H1 (cell line): ENCODE measurements at regions not wholly inside any gene's neighbourhood (a gene's known extent, or its start where the extent isn't known, plus 50 kb on each side); places are given as distances from the start of the nearest gene placed in this dataset.

Source experiments
- CTCF ChIA-PET: fragments of 300-600 bp; sonication (Branson Sonifier 250); formaldehyde crosslinking; loops from one replicate; lab custom pipeline; 2021; ENCODE audit not compliant: partially characterized antibody; lab: Charles Lee
- POLR2A ChIA-PET: fragments of 300-600 bp; sonication (Branson Sonifier 250); formaldehyde crosslinking; loops from one replicate; lab custom pipeline; 2021; ENCODE audit warnings: inconsistent platforms; ENCODE audit not compliant: partially characterized antibody; lab: Charles Lee
- DNase-seq, 2 experiments: peaks; one replicate each; pipeline versions ENCODE4 v3.0.0 to v3.0.0-alpha.2; 2010 to 2022; ENCODE audit warnings: low spot score in 2 of 2, low read depth in 1 of 2, mixed read lengths in 1 of 2
- FAIRE-seq: peaks from 2 replicates; lab custom pipeline; 2011; peaks lifted over from hg19 to GRCh38; lab: Jason Lieb, UNC
- H2AFZ ChIP-seq: 2 replicates; pipeline ENCODE4 v1.8.1; 2012; ENCODE audit warnings: low read length, inconsistent platforms
- H2AK5ac ChIP-seq: 2 replicates; pipeline ENCODE4 v1.6.1; 2013; ENCODE audit warnings: low read depth, low read length
- H2BK120ac ChIP-seq: replicated peaks from 2 replicates; pipeline ENCODE3; 2013; ENCODE audit warnings: low read depth, low read length, inconsistent platforms
- H2BK12ac ChIP-seq: 2 replicates; pipeline ENCODE4 v1.6.1; 2013; ENCODE audit warnings: low read depth, low read length
- H2BK15ac ChIP-seq: 2 replicates; pipeline ENCODE4 v1.6.1; 2013; ENCODE audit warnings: low read length
- H2BK20ac ChIP-seq: 2 replicates; pipeline ENCODE4 v1.6.1; 2013; ENCODE audit warnings: low read length
- H2BK5ac ChIP-seq: 2 replicates; pipeline ENCODE4 v1.6.1; 2013; ENCODE audit warnings: low read depth, low read length
- H3K14ac ChIP-seq: 2 replicates; pipeline ENCODE4 v1.6.1; 2013; ENCODE audit warnings: inconsistent platforms; ENCODE audit not compliant: insufficient read length
- H3K18ac ChIP-seq: 2 replicates; pipeline ENCODE4 v1.6.1; 2013; ENCODE audit warnings: low read length; ENCODE audit errors: extremely low read depth
- H3K23ac ChIP-seq: 2 replicates; pipeline ENCODE4 v1.6.1; 2013; ENCODE audit warnings: inconsistent platforms; ENCODE audit not compliant: insufficient read length
- H3K23me2 ChIP-seq: 2 replicates; pipeline ENCODE4 v1.6.1; 2013; ENCODE audit warnings: low read depth, low read length
- H3K27ac ChIP-seq: 2 replicates; pipeline ENCODE4 v1.6.1; 2011; ENCODE audit warnings: low read depth, low read length, inconsistent platforms
- H3K27me3 ChIP-seq, 4 experiments: replicated peaks in 1 of 4; 1 replicate in 1 of 4; 2 replicates in 3 of 4; pipeline versions ENCODE4 v1.6.1 to v1.8.1; 2011 to 2013; ENCODE audit warnings: low read length in 3 of 4, mild to moderate bottlenecking in 3 of 4, inconsistent platforms in 2 of 4, mixed read lengths in 2 of 4, moderate library complexity in 1 of 4; ENCODE audit not compliant: control insufficient read depth in 3 of 4, insufficient read depth in 3 of 4; ENCODE audit errors: extremely low read depth in 1 of 4
- H3K36me3 ChIP-seq, 4 experiments: 2 replicates each; pipeline versions ENCODE4 v1.6.1 to v1.8.1; 2011 to 2013; ENCODE audit warnings: mild to moderate bottlenecking in 4 of 4, low read length in 3 of 4, moderate library complexity in 2 of 4, control low read depth in 1 of 4, inconsistent platforms in 1 of 4; ENCODE audit not compliant: insufficient read depth in 4 of 4, control insufficient read depth in 2 of 4
- H3K4ac ChIP-seq: replicated peaks from 2 replicates; pipeline ENCODE3; 2013; ENCODE audit warnings: low read length, low read depth, mixed read lengths, inconsistent platforms; ENCODE audit not compliant: insufficient read length
- H3K4me1 ChIP-seq, 4 experiments: replicated peaks in 1 of 4; 1 replicate in 1 of 4; 2 replicates in 3 of 4; pipeline versions ENCODE4 v1.6.1 to v1.8.1; 2011 to 2013; ENCODE audit warnings: low read length in 3 of 4, inconsistent platforms in 2 of 4, mixed read lengths in 1 of 4; ENCODE audit not compliant: insufficient read depth in 4 of 4, control insufficient read depth in 3 of 4
- H3K4me2 ChIP-seq, 2 experiments: 2 replicates each; pipeline versions ENCODE4 v1.6.1 to v1.8.1; 2011 to 2013; ENCODE audit warnings: low read depth in 2 of 2, low read length in 2 of 2, control low read depth in 1 of 2, inconsistent platforms in 1 of 2, mild to moderate bottlenecking in 1 of 2; ENCODE audit not compliant: insufficient read depth in 1 of 2
- H3K4me3 ChIP-seq, 4 experiments: fragments of 200-600, 300-600 bp in 1 of 4; sonication (generic), shearing (Covaris generic), sonication (Bioruptor Twin) in 1 of 4; 2 replicates each; pipeline versions ENCODE4 v1.5.1 to v1.8.1; 2011 to 2016; ENCODE audit warnings: low read length in 4 of 4, low read depth in 3 of 4, control low read depth in 2 of 4, inconsistent platforms in 2 of 4, mild to moderate bottlenecking in 2 of 4, mixed read lengths in 1 of 4, moderate library complexity in 1 of 4; ENCODE audit not compliant: insufficient read depth in 2 of 4; ENCODE audit errors: extremely low read depth in 1 of 4
- H3K56ac ChIP-seq: replicated peaks from 2 replicates; pipeline ENCODE3; 2013; ENCODE audit warnings: low read depth, mild to moderate bottlenecking, mixed read lengths, low read length, inconsistent platforms; ENCODE audit not compliant: insufficient read length
- H3K79me1 ChIP-seq: 2 replicates; pipeline ENCODE4 v1.6.1; 2013; ENCODE audit warnings: low read depth, low read length, control low read depth
- H3K79me2 ChIP-seq, 2 experiments: 2 replicates each; pipeline versions ENCODE4 v1.6.1 to v1.8.1; 2012 to 2013; ENCODE audit warnings: low read length in 2 of 2, mild to moderate bottlenecking in 2 of 2, inconsistent platforms in 1 of 2; ENCODE audit not compliant: insufficient read depth in 2 of 2, control insufficient read depth in 1 of 2
- H3K9ac ChIP-seq, 4 experiments: replicated peaks in 1 of 4; 1 replicate in 1 of 4; 2 replicates in 3 of 4; pipeline versions ENCODE4 v1.6.1 to v1.8.1; 2011 to 2013; ENCODE audit warnings: low read depth in 3 of 4, low read length in 3 of 4, control low read depth in 2 of 4, mild to moderate bottlenecking in 2 of 4, moderate library complexity in 2 of 4, inconsistent platforms in 1 of 4; ENCODE audit errors: extremely low read depth in 1 of 4
- H3K9me3 ChIP-seq, 2 experiments: 2 replicates each; pipeline versions ENCODE4 v1.6.1 to v1.8.1; 2012 to 2013; ENCODE audit warnings: mild to moderate bottlenecking in 2 of 2, moderate library complexity in 2 of 2, control low read depth in 1 of 2, inconsistent platforms in 1 of 2, low read depth in 1 of 2, low read length in 1 of 2, mixed read lengths in 1 of 2; ENCODE audit not compliant: insufficient read depth in 2 of 2
- H4K20me1 ChIP-seq, 2 experiments: replicated peaks in 1 of 2; 2 replicates each; pipeline versions ENCODE3 to v1.8.1; 2011 to 2013; ENCODE audit warnings: inconsistent platforms in 2 of 2, low read length in 2 of 2, mild to moderate bottlenecking in 1 of 2; ENCODE audit not compliant: insufficient read depth in 2 of 2, control insufficient read depth in 1 of 2
- H4K5ac ChIP-seq: 2 replicates; pipeline ENCODE4 v1.6.1; 2013; ENCODE audit warnings: low read length, low read depth, mixed read lengths, inconsistent platforms; ENCODE audit not compliant: insufficient read length
- H4K8ac ChIP-seq: 2 replicates; pipeline ENCODE4 v1.8.0; 2013; ENCODE audit warnings: mild to moderate bottlenecking, moderate library complexity, low read length, inconsistent platforms; ENCODE audit not compliant: insufficient read depth; ENCODE audit errors: extremely low read depth
- H4K91ac ChIP-seq: replicated peaks from 2 replicates; pipeline ENCODE3; 2013; ENCODE audit warnings: low read length, mixed read lengths, inconsistent platforms; ENCODE audit not compliant: insufficient read length
- ASH2L ChIP-seq: fragments of 200-600, 300-600 bp; sonication (generic); IDR thresholded peaks from one replicate; pipeline ENCODE4 v1.7.1; 2017; ENCODE audit warnings: low read length
- BACH1 ChIP-seq: IDR thresholded peaks from 2 replicates; pipeline ENCODE4 v1.6.1; 2012; ENCODE audit warnings: low read length, improper control_type of control experiment
- CHD1 ChIP-seq: IDR thresholded peaks from 2 replicates; pipeline ENCODE4 v1.6.1; 2012; ENCODE audit warnings: low read depth, low read length, improper control_type of control experiment
- EP300 ChIP-seq, 2 experiments: IDR thresholded peaks; 1 replicate in 1 of 2; 2 replicates in 1 of 2; pipeline ENCODE4 v1.6.1; 2011 to 2012; ENCODE audit warnings: low read depth in 2 of 2, low read length in 2 of 2, mild to moderate bottlenecking in 2 of 2, borderline replicate concordance in 1 of 2, inconsistent platforms in 1 of 2, moderate library complexity in 1 of 2
- GABPA ChIP-seq: IDR thresholded peaks from 2 replicates; pipeline ENCODE4 v1.6.1; 2011; ENCODE audit warnings: mild to moderate bottlenecking, low read length, moderate library complexity, borderline replicate concordance; ENCODE audit not compliant: insufficient read depth
- KDM4A ChIP-seq: IDR thresholded peaks from one replicate; pipeline ENCODE4 v1.7.1; 2012; ENCODE audit warnings: low read depth, mild to moderate bottlenecking, moderate library complexity, low read length, inconsistent platforms; ENCODE audit not compliant: severe bottlenecking
- RXRA ChIP-seq: IDR thresholded peaks from 2 replicates; pipeline ENCODE4 v1.6.1; 2011; ENCODE audit warnings: low read depth, mild to moderate bottlenecking, low read length, moderate library complexity; ENCODE audit not compliant: insufficient read depth
- SRF ChIP-seq: IDR thresholded peaks from 2 replicates; pipeline ENCODE4 v1.6.1; 2011; ENCODE audit warnings: mild to moderate bottlenecking, low read depth, low read length, moderate library complexity
- USF2 ChIP-seq: IDR thresholded peaks from 2 replicates; pipeline ENCODE4 v1.6.1; 2011; ENCODE audit warnings: low read length, improper control_type of control experiment
- WGBS, 2 experiments: shearing (Covaris generic) in 1 of 2; methylation state at CpG; one replicate each; pipeline versions ENCODE4 v1.1.6 to v1.1.7; 2013 to 2015; ENCODE audit warnings: low lambda C conversion rate in 2 of 2, mixed read lengths in 2 of 2, inconsistent platforms in 1 of 2, low coverage in 1 of 2, missing lambda C conversion rate in 1 of 2; ENCODE audit not compliant: insufficient replicate concordance in 2 of 2, insufficient coverage in 1 of 2, insufficient read length in 1 of 2; ENCODE audit errors: extremely low coverage in 1 of 2, missing lambda C conversion rate in 1 of 2; 5-methylcytosine and 5-hydroxymethylcytosine counted together
- TF ChIP-seq, protein P1 (sequence below): IDR thresholded peaks from 2 replicates; pipeline ENCODE4 v1.6.1; 2012; ENCODE audit warnings: low read length, inconsistent platforms
- TF ChIP-seq, protein P2 (sequence below): IDR thresholded peaks from 2 replicates; pipeline ENCODE4 v1.6.1; 2012; ENCODE audit warnings: inconsistent platforms

DNA sequence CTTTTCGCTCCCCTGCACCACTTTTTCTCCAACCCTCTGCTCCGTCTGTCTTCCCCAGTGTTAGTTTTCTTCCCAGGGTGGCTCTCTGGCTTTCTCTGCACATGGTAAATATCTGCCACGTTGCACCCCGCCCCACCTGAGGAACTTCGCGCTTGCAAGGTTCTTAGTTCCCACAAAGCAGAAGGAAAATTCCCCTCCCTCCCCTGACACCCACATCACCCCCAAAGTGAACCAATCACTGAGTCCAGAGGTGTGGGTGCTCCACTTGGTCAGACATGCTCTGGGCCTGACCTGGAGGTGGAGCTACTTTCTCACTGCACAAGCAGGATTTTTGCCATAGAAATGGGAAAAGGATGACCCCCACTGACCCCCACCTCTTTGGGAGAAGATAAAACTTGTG is 415.0 kb downstream of the FUT8 start:
- no peaks in the 10 kb centered on the region for H3K36me3 ChIP-seq
- no peak for TF ChIP-seq RXRA
- TF ChIP-seq USF2, result no peak
- TF ChIP-seq, protein P1, sequence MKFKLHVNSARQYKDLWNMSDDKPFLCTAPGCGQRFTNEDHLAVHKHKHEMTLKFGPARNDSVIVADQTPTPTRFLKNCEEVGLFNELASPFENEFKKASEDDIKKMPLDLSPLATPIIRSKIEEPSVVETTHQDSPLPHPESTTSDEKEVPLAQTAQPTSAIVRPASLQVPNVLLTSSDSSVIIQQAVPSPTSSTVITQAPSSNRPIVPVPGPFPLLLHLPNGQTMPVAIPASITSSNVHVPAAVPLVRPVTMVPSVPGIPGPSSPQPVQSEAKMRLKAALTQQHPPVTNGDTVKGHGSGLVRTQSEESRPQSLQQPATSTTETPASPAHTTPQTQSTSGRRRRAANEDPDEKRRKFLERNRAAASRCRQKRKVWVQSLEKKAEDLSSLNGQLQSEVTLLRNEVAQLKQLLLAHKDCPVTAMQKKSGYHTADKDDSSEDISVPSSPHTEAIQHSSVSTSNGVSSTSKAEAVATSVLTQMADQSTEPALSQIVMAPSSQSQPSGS, result no peak
- TF ChIP-seq GABPA, result no peak
- no peak for TF ChIP-seq CHD1
- no peak for TF ChIP-seq KDM4A
- no peak for TF ChIP-seq SRF
- TF ChIP-seq EP300 (IDR thresholded peaks at IDR 0.05; ENCODE audit: borderline replicate concordance in 1 of 2, low read depth in 2 of 2, low read length in 2 of 2), result no peak
- TF ChIP-seq, protein P2, sequence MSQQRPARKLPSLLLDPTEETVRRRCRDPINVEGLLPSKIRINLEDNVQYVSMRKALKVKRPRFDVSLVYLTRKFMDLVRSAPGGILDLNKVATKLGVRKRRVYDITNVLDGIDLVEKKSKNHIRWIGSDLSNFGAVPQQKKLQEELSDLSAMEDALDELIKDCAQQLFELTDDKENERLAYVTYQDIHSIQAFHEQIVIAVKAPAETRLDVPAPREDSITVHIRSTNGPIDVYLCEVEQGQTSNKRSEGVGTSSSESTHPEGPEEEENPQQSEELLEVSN, result no peak
- TF ChIP-seq ASH2L, result no peak
- no peak for TF ChIP-seq BACH1

More for the DNA sequence above, 415.0 kb downstream of the FUT8 start:
- no peak overlapping the region for H3K4me3 ChIP-seq
- no peak overlapping the region for H2BK5ac ChIP-seq
- H2BK120ac ChIP-seq, result no peak overlapping the region
- H2BK15ac ChIP-seq, result no peak overlapping the region
- no peak overlapping the region for H3K18ac ChIP-seq
- POLR2A ChIA-PET, result no interaction called here
- CTCF ChIA-PET, result interaction anchor here (1.0 to 4.7 kb wide), 11 partner anchors 12 to 664 kb away, joined by 3 to 24 read pairs (median 4); no protein-coding TSS in a partner anchor
- H3K9ac ChIP-seq, result no peak overlapping the region
- no peak overlapping the region for H4K91ac ChIP-seq
- no peak overlapping the region for H4K8ac ChIP-seq
- 83% methylated on average over 6 of the region's 6 CpGs; no CpG with 5 or more reads in 1 of the 2 experiments for WGBS, 2 experiments
- H2AK5ac ChIP-seq, result no peak overlapping the region
- no peak overlapping the region for H3K4me2 ChIP-seq
- H2BK20ac ChIP-seq, result no peak overlapping the region
- H3K4me1 ChIP-seq, result peaks cover 0 to 7% (median 2%) of the 10 kb centered on the region in 4 experiments; a peak in 4 of 7 replicates
- no peak overlapping the region for H3K56ac ChIP-seq
- no peaks in the 10 kb centered on the region for H3K79me2 ChIP-seq
- H3K4ac ChIP-seq, result no peak overlapping the region
- no peak for FAIRE-seq
- no peak for DNase-seq
- H4K5ac ChIP-seq, result no peak overlapping the region
- no peaks in the 10 kb centered on the region for H3K27me3 ChIP-seq
- H3K27ac ChIP-seq, result no peak overlapping the region
- H3K14ac ChIP-seq, result no peak overlapping the region
- no peaks in the 10 kb centered on the region for H3K79me1 ChIP-seq
- no peaks in the 10 kb centered on the region for H4K20me1 ChIP-seq
- no peaks in the 10 kb centered on the region for H3K23me2 ChIP-seq
- no peaks in the 10 kb centered on the region for H3K9me3 ChIP-seq
- H2AFZ ChIP-seq, result no peak overlapping the region
- no peak overlapping the region for H2BK12ac ChIP-seq
- H3K23ac ChIP-seq, result no peak overlapping the region
